NCI-H1436 (cell line): ENCODE measurements at regions not wholly inside any gene's neighbourhood (a gene's known extent, or its start where the extent isn't known, plus 50 kb on each side); places are given as distances from the start of the nearest gene placed in this dataset.
A peak's percentile ranks its signal among the peaks of the same experiment; 100 is the strongest.

Experiments
- DNase-seq: peaks from one replicate; lab custom pipeline; 2025; lab: John Stamatoyannopoulos, UW

GRCh38 chr13:79267560-79267959 is 138.5 kb downstream of the RBM26 start:
- no peak for DNase-seq

- DNase-seq, result no peak
These were observed 147.6 kb downstream of the RBM26 start for GRCh38 chr13:79258489-79258888.

DNA sequence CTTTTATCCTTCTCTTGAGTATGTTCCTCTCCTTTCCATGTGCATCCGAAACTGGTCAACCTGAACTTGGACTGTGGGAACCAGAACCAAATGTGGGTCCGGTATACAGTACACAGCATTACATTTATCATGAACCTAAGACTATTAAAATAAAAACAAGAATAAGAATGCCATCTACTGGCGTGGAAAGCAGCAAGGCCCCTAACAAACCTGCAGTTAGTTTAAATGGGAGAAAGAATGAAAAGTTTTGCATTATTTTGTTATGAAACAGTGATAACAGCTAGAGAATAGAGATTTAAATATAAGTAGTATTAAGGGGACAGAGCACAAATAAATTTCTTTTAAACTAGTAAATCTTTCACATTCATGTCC is 159.5 kb downstream of the RBM26 start:
- DNase-seq, result no peak

GRCh38 chr13:79245937-79246577 is 160.0 kb downstream of the RBM26 start:
- no peak for DNase-seq

DNA sequence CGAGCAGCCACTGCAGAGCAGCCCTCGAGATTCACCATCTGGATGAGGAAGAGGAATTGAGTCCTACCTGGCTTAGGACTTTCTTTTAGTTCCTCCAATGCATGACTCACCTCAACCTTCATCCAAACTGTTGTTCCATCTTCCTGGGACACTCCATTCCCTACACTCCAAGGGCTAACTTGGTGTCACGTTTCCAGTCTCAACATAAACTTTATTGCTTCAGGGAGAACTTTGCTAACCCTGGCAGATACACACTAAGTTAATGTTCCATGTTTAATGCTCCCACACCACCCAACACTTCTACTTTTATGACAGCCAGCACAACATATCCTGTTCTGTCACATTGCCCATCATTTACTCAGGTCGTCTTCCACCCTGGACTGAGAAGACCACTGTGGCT is 164.4 kb downstream of the RBM26 start:
- DNase-seq, result no peak

DNA sequence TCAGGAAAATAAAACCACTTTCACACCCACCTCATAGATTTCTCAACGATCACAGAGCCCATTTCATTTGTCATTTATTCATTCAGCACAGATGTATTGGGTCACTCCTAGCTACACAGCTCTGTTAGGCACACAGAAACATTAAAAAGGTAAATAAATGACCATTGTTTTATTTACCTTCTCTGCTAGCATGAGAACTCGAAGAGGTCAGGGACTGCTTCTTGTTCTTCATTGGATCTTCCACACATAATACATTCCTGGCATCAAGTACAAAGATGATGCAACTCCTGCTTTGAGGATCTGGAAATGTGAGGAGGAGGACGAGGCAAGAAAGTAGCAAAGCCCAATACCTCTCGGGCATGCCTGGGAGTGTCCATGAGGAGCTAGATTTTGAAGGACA is 168.1 kb downstream of the RBM26 start:
- no peak for DNase-seq

DNA sequence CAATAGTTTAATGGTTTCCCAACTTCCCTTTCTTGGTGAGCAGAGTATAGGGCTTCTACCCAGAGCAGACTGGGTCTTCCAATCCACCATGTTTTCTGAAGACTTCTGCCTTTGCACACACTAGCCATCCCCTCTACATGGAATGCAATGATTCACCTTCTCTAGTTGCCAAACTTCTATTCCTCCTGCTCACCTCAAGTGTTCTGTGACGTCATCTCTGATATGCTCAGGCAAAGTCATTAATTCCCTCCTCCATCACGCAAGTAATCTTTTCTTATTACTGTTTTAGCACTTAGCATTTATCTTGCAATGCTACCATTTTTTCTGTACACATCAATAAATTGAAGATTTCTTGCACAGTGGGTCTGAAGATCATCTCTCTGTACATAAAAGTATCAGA is 174.2 kb downstream of the RBM26 start:
- DNase-seq, result no peak

GRCh38 chr13:79229761-79230160 is 176.3 kb downstream of the RBM26 start:
- no peak for DNase-seq

DNA sequence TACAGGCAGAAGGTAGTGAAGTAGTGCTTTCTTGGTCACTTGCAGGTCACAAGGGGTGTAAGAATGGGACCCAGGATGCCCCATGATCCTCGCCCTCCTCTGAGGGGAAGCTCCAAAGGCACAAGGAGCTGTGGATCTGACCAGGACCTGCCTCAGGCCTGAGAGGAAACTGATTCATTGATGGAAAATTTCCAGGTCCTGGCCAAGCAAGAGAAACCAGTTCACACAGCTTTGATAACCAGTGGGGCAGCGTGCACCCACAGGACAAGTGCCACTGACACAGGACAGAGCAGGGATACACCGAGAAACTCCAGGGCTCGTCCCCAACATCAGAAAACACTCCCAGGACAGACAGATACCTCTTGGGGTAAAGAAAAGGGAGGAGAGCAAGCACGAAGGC is 177.1 kb downstream of the RBM26 start:
- DNase-seq, result no peak

DNA sequence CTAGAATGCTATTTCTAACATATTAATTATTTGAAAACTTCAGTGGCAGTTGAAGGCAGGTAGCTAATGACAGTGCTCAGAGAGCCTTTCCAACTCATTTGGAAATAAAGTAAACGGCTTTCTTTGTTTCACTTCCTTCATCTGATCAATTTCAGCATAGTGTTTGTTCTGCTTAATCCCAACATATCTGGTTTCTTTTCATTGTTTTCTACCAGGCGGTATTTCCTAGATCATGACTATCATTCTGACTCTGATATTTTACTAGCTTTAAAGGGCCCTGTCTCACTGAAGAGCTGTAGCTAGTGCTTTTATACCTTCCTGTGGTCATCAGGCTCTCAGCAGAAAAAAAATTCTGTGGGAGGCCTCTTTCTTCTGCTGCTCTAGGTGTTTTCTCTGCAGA is 178.6 kb downstream of the RBM26 start:
- no peak for DNase-seq

GRCh38 chr13:79226938-79227337 is 179.1 kb downstream of the RBM26 start:
- DNase-seq, result no peak

DNA sequence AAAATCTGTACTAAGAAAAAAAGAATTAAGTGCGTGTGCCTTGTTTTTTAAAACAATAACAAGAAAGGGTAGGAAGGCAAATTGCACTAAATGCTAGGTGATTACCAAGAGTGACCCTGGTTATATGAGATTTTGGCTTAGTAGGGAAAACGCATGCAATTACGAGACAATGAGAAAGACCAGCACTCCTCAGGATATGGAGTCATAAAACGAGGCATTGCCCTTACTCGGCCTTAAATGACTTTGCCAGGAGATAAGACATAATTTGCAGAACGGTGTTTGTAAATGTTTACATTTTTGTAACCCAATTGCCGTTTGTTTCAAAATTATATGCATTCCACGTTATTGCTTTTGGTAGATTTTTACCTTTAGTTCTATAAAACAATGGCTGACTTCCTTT is 179.8 kb downstream of the RBM26 start:
- DNase-seq, result no peak

- no peak for DNase-seq
These were observed 180.4 kb downstream of the RBM26 start for GRCh38 chr13:79225487-79226232.

DNA sequence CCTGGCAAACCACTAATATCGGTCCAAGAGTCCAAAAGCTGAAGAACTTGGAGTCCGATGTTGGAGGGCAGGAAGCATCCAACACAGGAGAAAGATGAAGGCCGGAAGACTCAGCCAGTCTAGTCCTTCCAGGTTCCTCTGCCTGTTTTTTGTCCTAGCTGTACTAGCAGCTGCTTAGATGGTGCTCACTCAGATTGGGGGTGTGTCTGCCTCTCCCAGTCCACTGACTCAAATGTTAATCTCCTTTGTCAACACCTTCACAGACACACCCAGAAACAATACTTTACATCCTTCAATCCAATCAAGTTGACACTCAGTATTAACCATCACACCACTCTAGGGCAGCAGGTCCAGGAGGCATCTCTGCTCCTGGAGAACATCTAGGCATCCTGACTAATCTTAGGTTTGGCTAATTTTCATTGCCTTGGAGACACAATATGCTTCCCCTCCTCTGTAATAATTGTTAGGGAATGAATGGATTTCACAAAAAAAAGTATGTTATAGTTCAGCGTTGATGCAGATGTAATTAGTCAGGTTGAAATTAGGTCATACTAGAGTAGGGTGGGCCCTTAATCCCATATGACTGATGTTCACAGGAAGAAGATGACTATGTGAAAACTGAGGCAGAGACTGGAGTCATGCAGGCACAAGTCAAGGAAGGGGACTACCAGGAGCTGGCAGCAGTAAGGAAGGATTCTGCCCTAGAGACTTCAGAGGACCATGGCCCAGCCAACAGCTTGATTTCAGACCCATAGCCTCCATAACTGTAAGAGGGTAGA is 183.4 kb downstream of the RBM26 start:
- DNase-seq, result no peak

DNA sequence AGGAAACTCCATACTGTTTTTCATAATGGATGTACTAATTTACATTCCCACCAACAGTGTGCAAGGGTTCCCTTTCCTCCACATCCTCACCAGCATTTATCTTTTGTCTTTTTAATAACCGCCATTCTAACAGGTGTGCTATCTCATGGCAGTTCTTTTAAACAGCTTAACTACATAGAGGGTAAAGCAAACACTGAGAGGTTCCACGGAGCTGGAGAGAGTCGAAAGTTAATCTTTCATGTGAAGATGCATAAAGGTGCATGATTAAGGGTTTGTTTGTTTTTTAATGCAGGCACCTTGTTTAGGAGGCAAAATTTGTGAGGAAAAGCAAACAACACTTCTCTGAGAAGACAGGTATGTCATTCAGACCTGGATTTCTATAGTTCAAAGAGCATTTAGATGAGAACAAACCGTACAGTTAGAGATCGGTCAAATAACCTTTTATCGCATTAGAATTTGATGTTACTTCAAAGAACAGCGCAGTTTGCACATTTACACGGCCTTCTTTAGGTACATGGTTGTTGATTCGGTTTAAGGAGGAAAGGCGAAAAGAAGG is 193.9 kb downstream of the RBM26 start:
- peak; percentile 68 for DNase-seq

GRCh38 chr13:79211377-79211776 is 194.7 kb downstream of the RBM26 start:
- DNase-seq, result no peak

DNA sequence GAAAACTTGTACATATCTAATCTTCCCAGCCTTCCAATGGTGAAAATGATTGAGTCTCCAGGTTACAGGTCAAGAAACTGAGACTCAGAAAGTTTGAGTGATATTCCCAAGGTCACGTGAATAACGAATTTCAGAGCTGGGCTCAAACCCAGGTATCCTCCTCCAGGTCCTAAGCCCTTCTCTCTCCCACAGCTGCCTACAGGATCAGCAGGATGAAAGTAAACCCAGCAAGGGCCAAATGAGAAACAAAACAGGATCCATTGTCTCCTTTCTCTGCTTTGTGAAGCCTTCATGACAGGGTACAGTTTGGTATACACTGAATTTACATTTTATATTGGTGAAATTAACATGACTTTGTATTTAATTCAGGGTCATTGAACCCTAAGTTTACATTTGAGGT is 208.1 kb downstream of the RBM26 start:
- DNase-seq, result no peak

- no peak for DNase-seq
These were observed 209.2 kb downstream of the RBM26 start for GRCh38 chr13:79196843-79197242.

DNA sequence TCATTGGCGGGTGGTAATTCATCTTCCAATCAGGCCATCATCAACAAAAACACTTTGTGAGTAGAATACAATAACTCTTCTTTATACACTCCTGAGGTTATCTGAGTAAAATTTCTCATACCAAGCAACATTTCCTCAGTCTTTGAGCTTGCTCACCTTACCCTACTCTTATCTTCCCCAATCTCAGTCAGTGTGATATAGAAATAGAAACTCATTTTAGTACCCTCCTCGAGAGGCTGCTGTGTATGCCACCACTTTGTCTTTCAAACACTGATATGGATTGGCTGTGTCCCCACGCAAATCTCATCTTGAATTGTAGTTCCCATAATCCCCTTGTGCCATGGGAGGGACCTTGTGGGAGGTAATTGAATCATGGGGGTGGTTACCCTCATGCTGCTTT is 209.7 kb downstream of the RBM26 start:
- no peak for DNase-seq

DNA sequence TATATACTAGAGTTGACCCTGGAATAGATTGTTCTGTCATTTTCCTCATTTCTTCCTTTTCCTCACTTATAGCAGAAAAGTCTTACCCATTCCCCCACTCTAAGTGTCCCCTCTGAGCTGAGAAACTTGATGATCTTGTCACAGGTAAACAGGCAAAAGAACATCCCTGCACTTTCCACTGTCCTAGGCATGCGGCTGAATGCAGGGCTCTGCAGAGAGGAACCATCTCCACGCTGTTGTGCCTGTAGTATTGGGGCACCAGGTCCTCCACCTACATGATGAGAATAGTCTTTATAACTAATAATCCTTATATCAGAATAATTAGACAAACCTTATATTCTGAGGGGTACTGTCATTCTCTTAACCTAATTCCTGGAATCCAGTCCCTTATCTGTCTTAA is 211.3 kb downstream of the RBM26 start:
- no peak for DNase-seq

DNA sequence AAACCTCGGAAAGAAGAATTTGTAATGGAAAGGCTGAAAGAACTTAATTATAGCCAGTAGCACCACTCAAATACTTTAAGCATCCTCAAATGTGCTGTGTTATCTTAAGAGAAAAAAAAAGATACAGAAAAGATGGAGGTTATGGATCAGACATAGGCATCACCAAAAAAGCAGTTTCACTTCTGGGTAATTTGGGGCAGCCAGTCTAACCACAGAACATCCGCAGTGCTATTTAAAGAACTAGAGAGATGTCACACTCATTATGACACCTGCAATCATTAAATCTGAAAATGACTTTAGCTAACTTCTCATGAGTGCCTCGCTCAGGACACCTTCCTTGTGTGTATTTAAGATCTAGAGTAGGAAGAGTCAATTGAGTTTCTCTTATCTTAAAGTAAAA is 211.8 kb downstream of the RBM26 start:
- no peak for DNase-seq

GRCh38 chr13:79191501-79191900 is 214.6 kb downstream of the RBM26 start:
- no peak for DNase-seq

DNA sequence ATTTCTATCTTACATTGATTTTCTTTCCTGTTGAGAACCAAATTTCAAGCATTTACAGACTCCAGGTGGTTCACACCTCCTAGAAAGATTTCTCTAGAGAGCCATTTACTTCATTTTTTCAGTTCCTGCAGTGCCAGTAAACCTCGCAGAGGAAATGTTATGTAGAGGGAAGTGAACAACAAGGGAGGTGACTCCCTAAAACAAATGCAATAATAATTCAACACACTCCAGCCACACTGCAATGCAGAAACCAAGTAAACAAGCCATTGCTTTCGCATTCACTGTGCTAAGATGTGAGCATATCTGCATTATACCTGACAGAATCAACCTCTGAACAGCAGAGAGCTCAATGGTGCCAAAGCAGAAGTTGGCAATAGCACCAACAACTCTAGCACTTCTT is 215.1 kb downstream of the RBM26 start:
- no peak for DNase-seq
